Activated T-helper 17 cell treated with anti-CD3 and anti-CD28 coated beads, Interleukin-2, amount 50 U/mL, for 72 hours (primary cell): ENCODE measurements at regions not wholly inside any gene's neighbourhood (a gene's known extent, or its start where the extent isn't known, plus 50 kb on each side); places are given as distances from the start of the nearest gene placed in this dataset.
A peak's percentile ranks its signal among the peaks of the same experiment; 100 is the strongest.

Experiments used
- ATAC-seq: fragments of 150-1000 bp; cut with Tn5 transposase; replicated peaks from 2 replicates; pipeline ENCODE4 v1.10.0; 2021; ENCODE audit warnings: mild to moderate bottlenecking, moderate library complexity
- H3K27ac Mint-ChIP-seq: one replicate; pipeline ENCODE4 v1.8.0; 2022; ENCODE audit warnings: mixed read lengths
- H3K27me3 Mint-ChIP-seq: one replicate; pipeline ENCODE4 v1.8.0; 2022; ENCODE audit warnings: mixed read lengths
- H3K36me3 Mint-ChIP-seq: one replicate; pipeline ENCODE4 v1.8.0; 2022; ENCODE audit warnings: low read depth, mild to moderate bottlenecking, mixed read lengths
- H3K4me1 Mint-ChIP-seq: one replicate; pipeline ENCODE4 v1.8.0; 2022; ENCODE audit warnings: mixed read lengths
- H3K4me3 Mint-ChIP-seq: one replicate; pipeline ENCODE4 v1.8.0; 2022; ENCODE audit warnings: mild to moderate bottlenecking, mixed read lengths
- H3K9me3 Mint-ChIP-seq: one replicate; pipeline ENCODE4 v1.8.0; 2022; ENCODE audit warnings: mixed read lengths

DNA sequence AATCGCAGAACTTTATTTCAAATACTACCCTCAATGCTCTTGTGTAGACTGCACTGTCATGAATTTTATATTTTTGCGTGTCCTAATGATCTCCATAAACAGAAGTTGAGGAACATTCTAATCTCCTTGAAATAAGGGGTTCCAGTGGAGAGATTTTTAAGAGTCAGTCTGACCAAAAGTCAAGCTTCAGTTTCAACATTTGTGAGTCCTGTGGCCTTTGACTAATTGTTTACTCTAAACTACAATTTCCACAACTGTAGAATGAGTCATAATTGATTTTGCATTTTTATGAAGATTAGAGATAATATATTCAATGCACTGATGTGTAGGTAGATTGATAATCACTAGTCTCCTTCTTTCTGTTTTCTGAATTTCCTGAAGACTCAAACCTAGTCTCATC lies 720.3 kb upstream of the ID2 start:
- H3K4me3 Mint-ChIP-seq: no peak overlapping the region
- H3K4me1 Mint-ChIP-seq: no peaks in the 10 kb centered on the region
- no peak overlapping the region for H3K27ac Mint-ChIP-seq
- no peaks in the 10 kb centered on the region for H3K27me3 Mint-ChIP-seq
- no peaks in the 10 kb centered on the region for H3K36me3 Mint-ChIP-seq
- peak; percentile 34 for ATAC-seq
- no peaks in the 10 kb centered on the region for H3K9me3 Mint-ChIP-seq

- H3K27me3 Mint-ChIP-seq: no peaks in the 10 kb centered on the region
Measured at GRCh38 chr2:7962161-7962560, 719.7 kb upstream of the ID2 start.

GRCh38 chr2:7963787-7964186 lies 718.1 kb upstream of the ID2 start:
- ATAC-seq: no peak
- no peaks in the 10 kb centered on the region for H3K9me3 Mint-ChIP-seq
- no peak overlapping the region for H3K27ac Mint-ChIP-seq
- no peaks in the 10 kb centered on the region for H3K4me1 Mint-ChIP-seq
- H3K4me3 Mint-ChIP-seq: no peak overlapping the region
- H3K27me3 Mint-ChIP-seq: no peaks in the 10 kb centered on the region
- H3K36me3 Mint-ChIP-seq: no peaks in the 10 kb centered on the region

More at GRCh38 chr2:7962161-7962560, 719.7 kb upstream of the ID2 start:
- Mint-ChIP-seq H3K4me3 (no peak overlapping the region), H3K9me3 (no peaks in the 10 kb centered on the region), H3K4me1 (no peaks in the 10 kb centered on the region), H3K27ac (no peak overlapping the region), H3K36me3 (no peaks in the 10 kb centered on the region)
- ATAC-seq: no peak

- Mint-ChIP-seq H3K9me3 (no peaks in the 10 kb centered on the region), H3K36me3 (no peaks in the 10 kb centered on the region), H3K27me3 (no peaks in the 10 kb centered on the region), H3K4me1 (no peaks in the 10 kb centered on the region), H3K27ac (no peak overlapping the region), H3K4me3 (no peak overlapping the region)
- no peak for ATAC-seq
Measured at GRCh38 chr2:7966032-7966431, 715.8 kb upstream of the ID2 start.

DNA sequence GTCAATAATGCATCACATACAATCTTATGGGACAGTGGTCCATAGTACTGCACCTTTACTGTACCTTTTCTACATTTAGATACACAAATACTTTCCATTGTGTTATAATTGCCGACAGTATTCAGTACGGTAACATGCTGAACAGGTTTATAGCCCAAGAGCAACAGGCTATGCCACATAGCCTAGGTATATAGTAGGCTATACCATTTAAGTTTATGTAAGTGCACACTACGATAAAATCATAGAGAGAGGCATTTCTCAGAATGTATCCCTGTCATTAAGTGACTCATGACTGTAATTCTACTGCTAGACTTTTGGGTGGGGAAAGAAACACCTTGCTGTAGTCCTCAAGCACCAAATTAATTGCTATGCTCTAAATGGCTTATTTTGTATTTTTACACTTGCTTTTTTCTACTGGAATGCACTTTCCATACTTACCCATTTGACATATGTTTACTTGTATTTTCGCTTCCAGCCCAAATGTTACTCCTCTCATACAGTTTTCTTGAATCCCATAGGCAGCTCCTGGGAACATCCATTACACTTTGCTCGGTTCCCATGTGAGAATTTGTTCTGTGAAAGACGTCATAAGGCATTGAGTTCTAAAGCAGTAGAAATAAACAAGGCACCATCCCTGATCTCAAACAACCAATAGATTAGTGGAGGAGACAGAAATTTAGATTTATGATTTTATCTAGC lies 714.0 kb upstream of the ID2 start:
- Mint-ChIP-seq H3K4me1 (no peaks in the 10 kb centered on the region), H3K9me3 (no peaks in the 10 kb centered on the region), H3K36me3 (no peaks in the 10 kb centered on the region), H3K27me3 (no peaks in the 10 kb centered on the region), H3K27ac (no peak overlapping the region), H3K4me3 (no peak overlapping the region)
- no peak for ATAC-seq

DNA sequence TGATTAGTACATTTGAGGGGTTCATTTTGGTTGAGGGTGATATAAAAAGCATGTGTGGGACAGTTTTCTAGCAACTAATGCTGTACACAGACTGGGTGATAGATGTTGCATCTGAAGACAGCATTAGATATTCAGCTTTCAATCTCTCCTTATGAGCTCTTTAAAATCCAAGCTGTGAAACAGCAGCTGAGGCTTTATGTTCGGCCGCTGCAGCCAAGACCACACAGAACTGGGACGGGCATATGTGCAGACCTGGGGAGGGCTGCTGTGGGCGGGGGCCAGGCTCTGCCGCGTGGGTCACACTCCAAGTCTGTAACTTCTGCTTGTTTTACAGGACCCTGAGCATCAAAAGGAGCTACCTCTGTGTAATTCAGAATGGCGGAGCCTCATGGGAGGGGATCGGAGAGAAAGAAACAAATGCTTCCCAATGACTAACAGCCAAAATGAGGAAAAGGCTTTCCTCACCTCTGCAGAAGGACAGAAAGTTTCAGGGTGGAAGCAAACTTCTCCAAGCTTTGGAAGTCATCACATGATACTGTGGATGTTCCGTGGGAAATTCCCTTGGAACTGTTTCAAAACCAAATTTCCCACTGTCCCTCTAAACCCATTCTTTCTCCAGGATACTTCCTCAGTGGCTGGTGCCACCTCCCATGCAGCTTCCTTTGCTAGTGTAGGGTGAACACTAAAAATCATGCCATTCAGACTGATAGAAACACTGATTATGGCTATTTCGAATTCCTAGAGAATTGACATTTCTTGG lies 711.9 kb upstream of the ID2 start:
- no peaks in the 10 kb centered on the region for H3K36me3 Mint-ChIP-seq
- H3K4me3 Mint-ChIP-seq: no peak overlapping the region
- H3K4me1 Mint-ChIP-seq: no peaks in the 10 kb centered on the region
- H3K27me3 Mint-ChIP-seq: no peaks in the 10 kb centered on the region
- no peaks in the 10 kb centered on the region for H3K9me3 Mint-ChIP-seq
- H3K27ac Mint-ChIP-seq: no peak overlapping the region
- ATAC-seq: no peak

GRCh38 chr2:7971248-7971647 lies 710.6 kb upstream of the ID2 start:
- H3K9me3 Mint-ChIP-seq: no peaks in the 10 kb centered on the region
- no peak overlapping the region for H3K27ac Mint-ChIP-seq
- no peaks in the 10 kb centered on the region for H3K4me1 Mint-ChIP-seq
- no peak overlapping the region for H3K4me3 Mint-ChIP-seq
- no peaks in the 10 kb centered on the region for H3K36me3 Mint-ChIP-seq
- no peaks in the 10 kb centered on the region for H3K27me3 Mint-ChIP-seq
- no peak for ATAC-seq

- no peak overlapping the region for H3K27ac Mint-ChIP-seq
- H3K27me3 Mint-ChIP-seq: no peaks in the 10 kb centered on the region
- no peaks in the 10 kb centered on the region for H3K9me3 Mint-ChIP-seq
- ATAC-seq: no peak
- H3K4me1 Mint-ChIP-seq: no peaks in the 10 kb centered on the region
- H3K36me3 Mint-ChIP-seq: no peaks in the 10 kb centered on the region
- H3K4me3 Mint-ChIP-seq: no peak overlapping the region
Measured at GRCh38 chr2:7971841-7972240, 710.0 kb upstream of the ID2 start.

GRCh38 chr2:7972670-7973069 lies 709.2 kb upstream of the ID2 start:
- Mint-ChIP-seq H3K27ac (no peak overlapping the region), H3K4me3 (no peak overlapping the region), H3K36me3 (no peaks in the 10 kb centered on the region), H3K4me1 (no peaks in the 10 kb centered on the region), H3K27me3 (no peaks in the 10 kb centered on the region), H3K9me3 (no peaks in the 10 kb centered on the region)
- no peak for ATAC-seq

DNA sequence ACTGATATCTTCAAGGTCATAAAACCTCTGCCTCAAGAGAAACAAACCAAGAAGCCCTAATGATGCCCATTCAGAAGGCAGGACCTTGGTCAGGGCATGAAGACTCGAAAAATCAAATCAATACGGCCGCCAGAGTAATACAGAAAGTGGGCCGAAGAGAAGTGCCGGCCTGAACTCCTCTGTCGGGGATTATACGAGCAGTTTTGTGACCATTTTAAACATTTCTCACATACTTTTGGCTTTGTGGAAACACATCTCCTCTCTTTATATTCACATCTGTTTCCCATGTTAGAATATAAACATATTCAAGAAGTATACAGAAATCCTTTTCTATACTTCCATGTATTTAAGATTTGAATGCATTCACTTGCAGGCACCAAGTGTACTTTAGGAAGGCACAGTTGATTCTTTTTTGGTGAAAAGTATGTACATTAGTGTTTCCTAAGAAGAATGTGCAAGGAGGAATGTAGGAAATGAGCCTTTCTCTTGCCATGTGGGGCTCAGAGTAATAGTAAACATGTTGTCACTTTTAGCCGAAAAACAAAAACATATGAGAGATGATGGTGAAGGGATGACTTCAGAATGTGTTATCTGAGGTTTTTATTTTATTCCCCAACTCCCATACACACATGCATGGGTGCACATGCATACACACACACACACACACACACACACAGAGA lies 707.9 kb upstream of the ID2 start:
- Mint-ChIP-seq H3K4me1 (no peaks in the 10 kb centered on the region), H3K36me3 (no peaks in the 10 kb centered on the region), H3K27me3 (no peaks in the 10 kb centered on the region), H3K9me3 (no peaks in the 10 kb centered on the region), H3K4me3 (no peak overlapping the region), H3K27ac (no peak overlapping the region)
- ATAC-seq: no peak

GRCh38 chr2:7974936-7975335 lies 706.9 kb upstream of the ID2 start:
- Mint-ChIP-seq H3K4me1 (no peaks in the 10 kb centered on the region), H3K36me3 (no peaks in the 10 kb centered on the region), H3K4me3 (no peak overlapping the region), H3K27ac (no peak overlapping the region), H3K27me3 (no peaks in the 10 kb centered on the region), H3K9me3 (no peaks in the 10 kb centered on the region)
- no peak for ATAC-seq

GRCh38 chr2:7976206-7976605 lies 705.6 kb upstream of the ID2 start:
- Mint-ChIP-seq H3K27ac (no peak overlapping the region), H3K27me3 (no peaks in the 10 kb centered on the region), H3K9me3 (no peaks in the 10 kb centered on the region), H3K36me3 (no peaks in the 10 kb centered on the region), H3K4me3 (no peak overlapping the region), H3K4me1 (no peaks in the 10 kb centered on the region)
- ATAC-seq: no peak

- no peak for ATAC-seq
- H3K36me3 Mint-ChIP-seq: no peaks in the 10 kb centered on the region
- no peaks in the 10 kb centered on the region for H3K27me3 Mint-ChIP-seq
- no peaks in the 10 kb centered on the region for H3K9me3 Mint-ChIP-seq
- H3K4me3 Mint-ChIP-seq: no peak overlapping the region
- H3K27ac Mint-ChIP-seq: no peak overlapping the region
- no peaks in the 10 kb centered on the region for H3K4me1 Mint-ChIP-seq
Measured at GRCh38 chr2:7977981-7978380, 703.9 kb upstream of the ID2 start.

- Mint-ChIP-seq H3K27ac (no peak overlapping the region), H3K36me3 (no peaks in the 10 kb centered on the region), H3K4me1 (peaks cover 21% of the 10 kb centered on the region), H3K9me3 (peaks cover 7% of the 10 kb centered on the region), H3K4me3 (no peak overlapping the region), H3K27me3 (no peaks in the 10 kb centered on the region)
- ATAC-seq: no peak
Measured at GRCh38 chr2:7982054-7982453, 699.8 kb upstream of the ID2 start.

DNA sequence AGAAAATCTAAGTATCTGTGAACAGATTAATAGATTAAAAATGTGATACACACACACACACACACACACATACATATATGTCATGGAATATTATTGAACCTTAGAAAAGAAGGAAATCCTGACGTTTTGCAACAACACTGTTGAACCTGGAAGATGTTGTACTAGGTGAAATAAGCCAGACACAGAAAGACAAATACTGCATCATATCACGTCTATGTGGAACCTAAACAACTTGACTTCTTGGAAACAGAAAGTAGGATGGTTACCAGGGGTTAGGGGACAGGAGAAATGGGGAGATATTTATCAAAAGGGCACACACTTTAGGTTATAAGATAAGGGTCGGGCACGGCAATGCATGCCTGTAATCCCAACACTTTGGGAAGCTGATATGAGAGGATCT lies 698.4 kb upstream of the ID2 start:
- Mint-ChIP-seq H3K36me3 (no peaks in the 10 kb centered on the region), H3K27ac (peak overlapping the region; percentile 37), H3K9me3 (peaks cover 7% of the 10 kb centered on the region), H3K4me3 (no peak overlapping the region), H3K4me1 (peaks cover 21% of the 10 kb centered on the region), H3K27me3 (no peaks in the 10 kb centered on the region)
- ATAC-seq: no peak
